Adrenal gland (tissue), 5 donors: ENCODE measurements at regions not wholly inside any gene's neighbourhood (a gene's known extent, or its start where the extent isn't known, plus 50 kb on each side); places are given as distances from the start of the nearest gene placed in this dataset.

Source experiments
- CTCF ChIP-seq, 6 experiments: fragments of 450-650 bp in 4 of 6; fragments of 200-600 bp in 2 of 6; sonication (generic) in 1 of 6; IDR thresholded peaks; 1 replicate in 5 of 6; 2 replicates in 1 of 6; pipeline versions ENCODE4 v1.5.1 to v1.8.0; 2016 to 2021; ENCODE audit warnings: antibody characterized with exemption in 6 of 6, mild to moderate bottlenecking in 2 of 6, moderate library complexity in 1 of 6
- POLR2A ChIP-seq, 2 donors: fragments of 450-650 bp; IDR thresholded peaks; one replicate each; pipeline ENCODE4 v1.6.1; 2017; ENCODE audit warnings: antibody characterized with exemption in 2 of 2, mild to moderate bottlenecking in 2 of 2, moderate library complexity in 1 of 2
- donor health status: DM: no; HTN: no; CAD: no.

GRCh38 chr1:30514945-30515344, 208.4 kb downstream of the MATN1 start:
- TF ChIP-seq CTCF (IDR thresholded peaks at IDR 0.05) (no peak), POLR2A (IDR thresholded peaks at IDR 0.05) (no peak)
